ENCODE measurements at regions not wholly inside any gene's neighbourhood (a gene's known extent, or its start where the extent isn't known, plus 50 kb on each side); places are given as distances from the start of the nearest gene placed in this dataset.

- DNase-seq = no peak
These were observed 299.8 kb upstream of the CNTN4 start for GRCh38 chr3:1798711-1799405.

DNA sequence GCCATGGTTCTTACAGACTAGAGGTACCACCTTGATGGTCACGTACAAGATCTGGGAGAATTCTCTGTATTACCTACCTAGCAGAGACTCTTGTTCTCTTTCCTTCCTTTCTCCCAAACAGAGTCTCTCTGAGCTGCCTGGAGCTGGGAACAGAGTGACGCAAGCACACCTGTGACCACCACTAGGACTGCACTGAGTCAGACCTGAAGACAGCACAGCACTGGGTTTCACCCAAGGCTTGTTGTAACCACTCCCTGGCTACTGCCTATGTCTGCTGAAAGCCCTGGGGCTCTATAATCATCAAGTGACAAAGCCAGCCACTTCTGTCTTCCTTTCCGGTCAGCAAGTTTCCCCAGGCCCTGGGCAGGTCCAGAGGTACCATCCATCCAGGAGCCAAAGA, 293.3 kb upstream of the CNTN4 start:
- Histone ChIP-seq H3K4me1 (ENCODE audit: control insufficient read depth, insufficient read depth, low read length) (no peaks in the 10 kb centered on the region), H3K27ac (ENCODE audit: low read length) (no peak overlapping the region), H3K9me3 (ENCODE audit: control insufficient read depth, low read depth, low read length) (peaks cover 3% of the 10 kb centered on the region), H3K4me3 (ENCODE audit: low read length) (no peak overlapping the region), H3K36me3 (ENCODE audit: control insufficient read depth, insufficient read depth, low read length) (no peaks in the 10 kb centered on the region), H3K27me3 (ENCODE audit: control insufficient read depth, insufficient read depth, low read length) (no peaks in the 10 kb centered on the region)
- WGBS (ENCODE audit: insufficient coverage, low lambda C conversion rate) = no CpG with 5 or more reads among the region's 3 CpGs
- no peak for DNase-seq

More at GRCh38 chr3:1798711-1799405, 299.8 kb upstream of the CNTN4 start:
- no peaks in the 10 kb centered on the region for H3K36me3 ChIP-seq (ENCODE audit: control insufficient read depth, insufficient read depth, low read length)
- no peak overlapping the region for H3K4me3 ChIP-seq (ENCODE audit: low read length)
- 100% methylated on average over 1 of the region's 10 CpGs for WGBS (ENCODE audit: insufficient coverage, low lambda C conversion rate)
- no peaks in the 10 kb centered on the region for H3K9me3 ChIP-seq (ENCODE audit: control insufficient read depth, low read depth, low read length)
- H3K27ac ChIP-seq (ENCODE audit: low read length) = no peak overlapping the region
- no peaks in the 10 kb centered on the region for H3K27me3 ChIP-seq (ENCODE audit: control insufficient read depth, insufficient read depth, low read length)
- no peaks in the 10 kb centered on the region for H3K4me1 ChIP-seq (ENCODE audit: control insufficient read depth, insufficient read depth, low read length)

- WGBS (ENCODE audit: insufficient coverage, low lambda C conversion rate) = 90% methylated on average over 1 of the region's 1 CpG
- no peaks in the 10 kb centered on the region for H3K4me1 ChIP-seq (ENCODE audit: control insufficient read depth, insufficient read depth, low read length)
- no peaks in the 10 kb centered on the region for H3K27me3 ChIP-seq (ENCODE audit: control insufficient read depth, insufficient read depth, low read length)
- peaks cover 3% of the 10 kb centered on the region for H3K9me3 ChIP-seq (ENCODE audit: control insufficient read depth, low read depth, low read length)
- H3K36me3 ChIP-seq (ENCODE audit: control insufficient read depth, insufficient read depth, low read length) = no peaks in the 10 kb centered on the region
- no peak overlapping the region for H3K27ac ChIP-seq (ENCODE audit: low read length)
- H3K4me3 ChIP-seq (ENCODE audit: low read length) = no peak overlapping the region
- DNase-seq = no peak
These were observed 290.1 kb upstream of the CNTN4 start for GRCh38 chr3:1808590-1808989.

GRCh38 chr3:1823867-1824266, 274.8 kb upstream of the CNTN4 start:
- Histone ChIP-seq H3K27ac (ENCODE audit: low read length) (no peak overlapping the region), H3K4me3 (ENCODE audit: low read length) (no peak overlapping the region), H3K27me3 (ENCODE audit: control insufficient read depth, insufficient read depth, low read length) (no peaks in the 10 kb centered on the region), H3K4me1 (ENCODE audit: control insufficient read depth, insufficient read depth, low read length) (no peaks in the 10 kb centered on the region), H3K36me3 (ENCODE audit: control insufficient read depth, insufficient read depth, low read length) (no peaks in the 10 kb centered on the region), H3K9me3 (ENCODE audit: control insufficient read depth, low read depth, low read length) (no peaks in the 10 kb centered on the region)
- no CpG with 5 or more reads among the region's 5 CpGs for WGBS (ENCODE audit: insufficient coverage, low lambda C conversion rate)
- no peak for DNase-seq

DNA sequence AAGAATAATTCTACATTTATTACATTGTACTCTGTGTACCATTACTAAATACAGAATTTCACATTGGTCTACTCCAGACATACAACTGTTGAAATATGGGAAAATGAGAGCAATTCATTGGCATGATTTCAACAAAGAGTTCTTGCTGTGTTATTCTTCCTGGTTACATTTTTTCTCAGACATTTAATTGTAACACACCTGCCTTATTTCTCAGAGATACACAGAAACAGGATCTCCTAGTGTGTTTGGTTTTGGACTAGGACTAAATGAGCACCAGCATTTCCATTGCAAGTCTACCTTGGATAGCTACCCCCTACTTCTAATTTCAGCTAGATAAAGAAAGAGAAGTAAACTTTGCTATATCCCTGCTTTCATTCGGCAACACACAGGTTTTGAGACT, 274.3 kb upstream of the CNTN4 start:
- no peaks in the 10 kb centered on the region for H3K4me1 ChIP-seq (ENCODE audit: control insufficient read depth, insufficient read depth, low read length)
- H3K27me3 ChIP-seq (ENCODE audit: control insufficient read depth, insufficient read depth, low read length) = no peaks in the 10 kb centered on the region
- no peak overlapping the region for H3K27ac ChIP-seq (ENCODE audit: low read length)
- no CpG with 5 or more reads among the region's 1 CpG for WGBS (ENCODE audit: insufficient coverage, low lambda C conversion rate)
- H3K9me3 ChIP-seq (ENCODE audit: control insufficient read depth, low read depth, low read length) = no peaks in the 10 kb centered on the region
- H3K4me3 ChIP-seq (ENCODE audit: low read length) = no peak overlapping the region
- no peak for DNase-seq
- no peaks in the 10 kb centered on the region for H3K36me3 ChIP-seq (ENCODE audit: control insufficient read depth, insufficient read depth, low read length)

- DNase-seq = no peak
- Histone ChIP-seq H3K9me3 (ENCODE audit: control insufficient read depth, low read depth, low read length) (no peaks in the 10 kb centered on the region), H3K4me1 (ENCODE audit: control insufficient read depth, insufficient read depth, low read length) (no peaks in the 10 kb centered on the region), H3K36me3 (ENCODE audit: control insufficient read depth, insufficient read depth, low read length) (no peaks in the 10 kb centered on the region), H3K27ac (ENCODE audit: low read length) (no peak overlapping the region), H3K27me3 (ENCODE audit: control insufficient read depth, insufficient read depth, low read length) (no peaks in the 10 kb centered on the region), H3K4me3 (ENCODE audit: low read length) (no peak overlapping the region)
- no CpG with 5 or more reads among the region's 1 CpG for WGBS (ENCODE audit: insufficient coverage, low lambda C conversion rate)
These were observed 270.1 kb upstream of the CNTN4 start for GRCh38 chr3:1828519-1828918.

DNA sequence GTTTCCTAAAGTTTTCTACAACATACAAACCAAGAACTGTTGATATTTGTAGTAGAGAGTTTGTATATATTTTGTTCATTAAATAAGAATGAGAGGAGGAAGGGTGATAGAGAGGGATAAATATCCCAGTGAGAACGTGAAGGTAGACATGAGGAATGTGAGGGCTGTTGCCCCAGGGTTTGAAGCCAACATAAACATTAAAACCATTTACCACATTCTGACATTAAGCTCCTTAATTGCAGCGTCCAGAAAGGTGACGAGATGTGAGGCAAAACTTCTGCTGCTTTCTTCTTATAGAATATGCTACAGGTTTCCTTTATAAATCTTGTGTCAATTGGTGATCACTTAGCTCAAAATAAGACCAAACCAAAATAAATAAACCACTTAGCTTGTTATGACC, 267.8 kb upstream of the CNTN4 start:
- H3K36me3 ChIP-seq (ENCODE audit: control insufficient read depth, insufficient read depth, low read length) = no peaks in the 10 kb centered on the region
- DNase-seq = no peak
- no CpG with 5 or more reads among the region's 3 CpGs for WGBS (ENCODE audit: insufficient coverage, low lambda C conversion rate)
- H3K27ac ChIP-seq (ENCODE audit: low read length) = no peak overlapping the region
- H3K9me3 ChIP-seq (ENCODE audit: control insufficient read depth, low read depth, low read length) = no peaks in the 10 kb centered on the region
- H3K4me3 ChIP-seq (ENCODE audit: low read length) = no peak overlapping the region
- no peaks in the 10 kb centered on the region for H3K4me1 ChIP-seq (ENCODE audit: control insufficient read depth, insufficient read depth, low read length)
- H3K27me3 ChIP-seq (ENCODE audit: control insufficient read depth, insufficient read depth, low read length) = no peaks in the 10 kb centered on the region

DNA sequence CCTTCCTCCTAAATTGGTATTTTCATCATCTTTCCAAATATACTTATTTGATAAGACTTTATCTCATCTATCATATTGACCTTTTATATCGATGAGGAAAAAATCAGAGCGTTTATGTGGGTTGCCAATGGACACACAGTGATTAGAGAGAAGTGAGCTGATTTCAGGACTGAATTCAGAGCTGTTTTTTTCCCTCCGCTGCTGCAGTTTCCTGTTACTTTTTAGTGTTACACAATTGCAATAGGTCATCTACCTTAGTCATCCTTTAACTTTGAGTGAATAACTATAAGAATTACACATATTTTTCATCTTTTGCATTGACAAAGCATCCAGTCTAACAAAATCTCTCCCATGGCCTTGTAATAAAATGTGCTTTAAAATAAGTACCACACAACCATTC, 266.3 kb upstream of the CNTN4 start:
- no peaks in the 10 kb centered on the region for H3K4me1 ChIP-seq (ENCODE audit: control insufficient read depth, insufficient read depth, low read length)
- no CpG with 5 or more reads among the region's 3 CpGs for WGBS (ENCODE audit: insufficient coverage, low lambda C conversion rate)
- H3K36me3 ChIP-seq (ENCODE audit: control insufficient read depth, insufficient read depth, low read length) = no peaks in the 10 kb centered on the region
- H3K27me3 ChIP-seq (ENCODE audit: control insufficient read depth, insufficient read depth, low read length) = no peaks in the 10 kb centered on the region
- H3K27ac ChIP-seq (ENCODE audit: low read length) = no peak overlapping the region
- no peak for DNase-seq
- H3K4me3 ChIP-seq (ENCODE audit: low read length) = no peak overlapping the region
- no peaks in the 10 kb centered on the region for H3K9me3 ChIP-seq (ENCODE audit: control insufficient read depth, low read depth, low read length)

DNA sequence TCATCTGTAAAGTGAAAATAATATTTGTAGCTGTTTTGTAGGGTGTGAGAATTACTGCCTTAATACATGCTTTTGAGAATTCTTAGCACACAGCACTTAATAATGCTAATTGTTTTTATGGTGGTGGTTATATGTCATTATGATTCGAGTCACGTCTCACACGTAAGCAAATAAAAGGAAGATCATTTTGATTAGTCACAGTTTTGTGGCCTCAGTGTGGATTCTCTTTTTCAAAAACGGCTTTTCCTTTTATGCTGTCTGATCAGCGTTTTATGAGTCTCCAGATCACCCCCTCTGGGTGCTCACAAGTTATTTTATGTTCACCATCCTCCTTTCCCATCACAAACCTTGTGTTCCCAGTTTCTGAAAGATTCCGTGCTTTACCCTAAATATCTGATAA, 255.6 kb upstream of the CNTN4 start:
- no peak for DNase-seq
- WGBS (ENCODE audit: insufficient coverage, low lambda C conversion rate) = 86% methylated on average over 5 of the region's 6 CpGs
- no peak overlapping the region for H3K4me3 ChIP-seq (ENCODE audit: low read length)
- H3K27ac ChIP-seq (ENCODE audit: low read length) = no peak overlapping the region
- H3K4me1 ChIP-seq (ENCODE audit: control insufficient read depth, insufficient read depth, low read length) = no peaks in the 10 kb centered on the region
- no peaks in the 10 kb centered on the region for H3K36me3 ChIP-seq (ENCODE audit: control insufficient read depth, insufficient read depth, low read length)
- H3K9me3 ChIP-seq (ENCODE audit: control insufficient read depth, low read depth, low read length) = no peaks in the 10 kb centered on the region
- H3K27me3 ChIP-seq (ENCODE audit: control insufficient read depth, insufficient read depth, low read length) = no peaks in the 10 kb centered on the region

DNA sequence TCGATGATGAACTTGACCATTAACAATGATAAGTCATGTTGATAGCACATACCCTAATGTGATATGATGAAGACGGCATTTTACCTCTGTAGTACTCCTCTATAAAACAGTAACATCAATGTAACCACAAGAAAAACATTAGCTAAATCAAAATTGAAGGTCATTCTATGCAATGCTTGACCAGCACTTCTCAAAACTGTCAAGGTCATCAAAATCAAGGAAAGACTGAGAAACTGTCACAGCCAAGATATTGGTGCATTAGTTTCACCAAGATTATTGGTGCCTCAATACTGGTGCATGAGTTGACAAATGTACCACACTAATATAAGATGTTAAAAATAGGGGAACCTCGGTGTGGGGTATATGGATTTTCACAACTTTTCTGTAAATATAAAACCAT, 251.1 kb upstream of the CNTN4 start:
- H3K27me3 ChIP-seq (ENCODE audit: control insufficient read depth, insufficient read depth, low read length) = no peaks in the 10 kb centered on the region
- H3K36me3 ChIP-seq (ENCODE audit: control insufficient read depth, insufficient read depth, low read length) = no peaks in the 10 kb centered on the region
- H3K9me3 ChIP-seq (ENCODE audit: control insufficient read depth, low read depth, low read length) = no peaks in the 10 kb centered on the region
- WGBS (ENCODE audit: insufficient coverage, low lambda C conversion rate) = 93% methylated on average over 2 of the region's 3 CpGs
- DNase-seq = no peak
- H3K4me3 ChIP-seq (ENCODE audit: low read length) = no peak overlapping the region
- H3K27ac ChIP-seq (ENCODE audit: low read length) = no peak overlapping the region
- no peaks in the 10 kb centered on the region for H3K4me1 ChIP-seq (ENCODE audit: control insufficient read depth, insufficient read depth, low read length)

DNA sequence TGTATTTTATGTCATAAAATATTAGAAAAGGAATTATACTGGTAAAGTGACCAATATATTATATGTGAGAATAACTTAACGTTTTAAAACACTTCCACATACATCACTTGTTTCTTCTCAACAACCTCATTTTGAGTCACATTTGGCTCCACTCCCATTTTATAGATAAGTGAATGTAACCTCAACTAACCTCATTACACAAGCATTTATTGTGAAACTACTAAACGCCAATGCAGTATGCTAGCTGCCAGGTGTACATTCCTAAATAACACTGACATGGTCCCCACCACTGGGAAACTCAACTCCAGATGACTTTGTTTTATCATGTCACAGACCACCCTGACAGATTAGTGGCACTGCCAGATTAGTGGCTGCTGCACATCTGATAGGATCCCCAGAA, 249.7 kb upstream of the CNTN4 start:
- Histone ChIP-seq H3K27ac (ENCODE audit: low read length) (no peak overlapping the region), H3K36me3 (ENCODE audit: control insufficient read depth, insufficient read depth, low read length) (no peaks in the 10 kb centered on the region), H3K4me3 (ENCODE audit: low read length) (no peak overlapping the region), H3K4me1 (ENCODE audit: control insufficient read depth, insufficient read depth, low read length) (no peaks in the 10 kb centered on the region), H3K27me3 (ENCODE audit: control insufficient read depth, insufficient read depth, low read length) (no peaks in the 10 kb centered on the region), H3K9me3 (ENCODE audit: control insufficient read depth, low read depth, low read length) (no peaks in the 10 kb centered on the region)
- DNase-seq = no peak
- WGBS (ENCODE audit: insufficient coverage, low lambda C conversion rate) = 86% methylated on average over 1 of the region's 2 CpGs

Data from large intestine (tissue), 3 donors.